NOMO-1 (cell line): ENCODE measurements at regions not wholly inside any gene's neighbourhood (a gene's known extent, or its start where the extent isn't known, plus 50 kb on each side); places are given as distances from the start of the nearest gene placed in this dataset.
A peak's percentile ranks its signal among the peaks of the same experiment; 100 is the strongest.
"Not testable (repeated sequence)": the region's sequence is repeated elsewhere in the genome, so short reads cannot be mapped to it uniquely, and the experiment has no call there.

ENCODE experiments used
- DNase-seq, 2 experiments: peaks; one replicate each; lab custom pipeline; 2025; ENCODE audit not compliant: unreplicated experiment in 2 of 2; lab: John Stamatoyannopoulos, UW

- not testable (repeated sequence) for DNase-seq
Measured at GRCh38 chr12:131311279-131311722, 357.6 kb downstream of the ADGRD1 start.

DNA sequence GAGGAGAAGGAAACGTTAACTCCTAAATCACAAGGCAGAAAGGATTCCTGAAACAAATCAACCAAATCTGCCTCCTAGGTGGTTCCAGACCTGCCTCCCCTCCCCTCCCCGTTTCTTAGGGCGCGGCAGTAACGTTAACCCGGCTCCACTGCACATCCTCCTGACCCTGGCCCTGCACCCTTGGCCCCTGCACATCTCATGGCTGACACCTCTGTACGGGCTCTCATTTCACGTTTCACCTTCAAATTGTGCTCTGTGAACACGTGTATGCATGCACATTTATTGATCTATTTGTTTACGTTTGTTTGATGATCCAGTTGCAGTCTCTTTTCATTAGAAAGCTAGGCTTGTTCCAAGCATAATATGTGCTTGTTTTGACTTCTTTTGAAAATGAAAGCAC, 358.1 kb downstream of the ADGRD1 start:
- DNase-seq, result no peak

DNA sequence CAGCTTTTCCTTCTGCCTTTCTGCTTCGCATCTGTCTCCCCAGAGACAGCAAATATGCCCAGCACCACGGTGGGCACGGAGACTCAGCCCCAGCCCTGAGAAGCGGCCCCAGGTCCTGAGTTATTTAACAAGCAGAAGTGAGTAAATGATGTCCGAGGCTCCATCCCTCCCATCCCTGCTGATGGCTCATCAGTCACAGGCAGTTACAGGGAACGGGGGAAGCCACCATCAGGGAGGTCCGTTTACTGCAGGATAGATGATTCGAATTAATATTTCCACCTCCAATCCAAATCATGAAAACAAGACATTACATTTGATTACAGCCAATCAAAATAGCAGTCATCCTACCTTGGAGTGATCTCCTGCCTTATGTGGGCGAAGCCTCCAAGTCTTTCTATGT, 358.7 kb downstream of the ADGRD1 start:
- not testable (repeated sequence) for DNase-seq

DNA sequence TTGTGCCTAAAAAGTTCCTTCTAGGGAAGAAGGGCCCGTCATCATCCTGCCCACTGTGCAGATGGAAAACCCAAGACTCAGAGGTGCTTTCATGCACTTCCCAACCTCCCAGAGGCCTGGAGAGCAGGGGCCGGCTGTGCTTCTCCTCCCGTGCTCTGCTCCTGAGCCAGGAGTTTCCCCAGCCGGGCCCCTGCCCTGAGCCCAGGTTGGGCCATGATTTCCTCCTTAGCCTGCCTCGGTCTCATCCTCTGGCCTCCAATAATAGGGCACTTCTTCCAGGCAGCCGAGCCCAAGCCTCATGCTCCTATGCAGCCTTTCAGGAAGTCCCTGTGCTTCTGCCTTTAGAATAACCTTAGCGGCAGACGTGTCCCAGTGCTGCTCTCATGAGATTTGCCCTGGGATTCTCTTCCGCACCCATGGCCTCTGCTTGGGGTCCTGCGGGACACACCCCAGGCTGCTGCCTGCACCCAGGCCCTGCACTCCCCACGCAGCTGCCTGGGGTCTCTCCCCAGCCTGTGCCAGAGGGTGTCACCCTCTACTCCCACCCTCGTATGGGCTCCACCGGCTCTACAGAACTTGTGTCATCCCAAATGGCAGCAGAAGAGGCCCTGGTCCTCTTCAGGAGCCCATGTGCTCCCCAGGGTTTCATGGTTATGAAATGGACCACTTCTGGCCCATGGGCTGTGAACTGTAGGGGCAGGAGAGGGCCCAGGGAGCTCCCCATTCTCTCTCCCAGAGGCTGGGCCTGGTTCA, 359.3 kb downstream of the ADGRD1 start:
- no peak for DNase-seq

GRCh38 chr12:131313635-131314034, 359.9 kb downstream of the ADGRD1 start:
- DNase-seq, result no peak

- DNase-seq, result no peak
Measured at GRCh38 chr12:131314524-131315090, 360.9 kb downstream of the ADGRD1 start.

- no peak for DNase-seq
Measured at GRCh38 chr12:131315601-131316000, 361.9 kb downstream of the ADGRD1 start.

DNA sequence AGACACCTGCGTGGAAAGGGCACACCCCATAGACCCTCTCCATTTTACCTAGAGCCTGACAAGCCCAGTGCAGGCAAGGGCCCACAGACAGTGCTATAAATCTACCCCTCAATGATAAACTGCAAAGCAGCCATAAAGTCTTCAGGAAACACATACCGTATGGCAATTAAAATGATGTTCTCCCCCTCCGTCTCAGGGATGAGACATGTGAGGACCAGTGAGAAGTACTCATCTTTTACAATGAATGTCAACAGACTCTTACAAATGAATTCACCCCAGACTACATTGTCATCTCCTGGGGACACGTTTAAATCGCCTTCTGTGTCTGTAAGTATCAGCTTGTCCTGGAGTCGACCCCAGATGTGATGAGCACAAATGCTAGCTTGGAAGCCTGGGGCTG, 362.7 kb downstream of the ADGRD1 start:
- DNase-seq, result no peak

GRCh38 chr12:131318045-131318685, 364.5 kb downstream of the ADGRD1 start:
- no peak for DNase-seq

DNA sequence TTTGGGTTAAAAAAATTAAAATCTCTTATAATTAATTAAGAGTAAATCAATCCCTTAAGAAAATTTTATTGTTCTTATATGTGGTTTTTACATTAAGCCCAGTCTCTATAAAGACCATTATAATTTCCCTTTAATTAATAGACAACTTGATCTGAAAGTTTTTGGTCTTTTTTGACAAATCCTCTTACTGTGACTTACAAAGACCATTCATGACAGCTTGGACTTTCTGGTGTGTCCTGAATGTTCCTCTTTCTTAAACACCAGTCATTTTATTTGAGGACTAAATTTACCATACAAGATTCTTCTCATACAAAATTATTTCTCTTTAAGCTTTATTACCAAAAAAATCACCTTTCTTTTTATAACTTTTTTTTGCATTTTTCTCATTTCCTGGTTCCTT, 368.3 kb downstream of the ADGRD1 start:
- no peak for DNase-seq

DNA sequence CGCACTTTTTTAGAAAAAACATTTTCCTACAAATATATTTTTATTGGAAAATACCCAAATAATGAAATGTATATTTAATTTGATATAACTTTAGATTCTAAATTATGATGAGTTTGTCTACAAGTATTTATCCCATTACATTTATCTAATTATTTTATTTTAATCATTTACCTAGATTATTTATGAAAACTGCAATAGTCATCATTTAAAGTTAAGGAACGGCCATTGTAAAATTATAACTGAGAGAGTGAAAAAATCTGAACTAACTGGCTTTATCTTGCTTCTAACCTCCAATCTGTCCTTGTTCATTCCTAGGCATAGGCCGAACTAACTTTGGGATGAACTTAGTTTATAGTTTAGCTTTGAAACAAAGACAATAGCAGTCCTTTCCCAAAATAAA, 368.8 kb downstream of the ADGRD1 start:
- not testable (repeated sequence) for DNase-seq

DNA sequence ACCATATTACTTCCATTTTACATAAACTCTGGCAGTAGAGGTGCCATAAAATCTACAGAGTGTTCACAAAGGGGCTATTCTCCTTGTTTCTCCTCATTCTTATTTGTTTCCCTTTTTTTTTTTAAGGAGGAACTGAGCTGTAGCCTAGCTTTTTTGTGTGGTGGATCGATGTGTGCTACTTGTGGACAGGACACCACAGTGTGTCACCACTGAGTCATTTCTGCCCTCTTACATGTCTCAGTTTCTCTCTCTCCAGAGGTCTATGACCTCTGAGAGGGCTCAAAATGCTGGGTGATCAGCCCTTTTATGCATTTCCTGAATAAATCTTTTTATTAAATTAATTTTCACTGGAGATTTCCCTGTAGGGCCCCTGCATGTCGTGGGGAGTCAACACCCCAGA, 370.2 kb downstream of the ADGRD1 start:
- no peak for DNase-seq

DNA sequence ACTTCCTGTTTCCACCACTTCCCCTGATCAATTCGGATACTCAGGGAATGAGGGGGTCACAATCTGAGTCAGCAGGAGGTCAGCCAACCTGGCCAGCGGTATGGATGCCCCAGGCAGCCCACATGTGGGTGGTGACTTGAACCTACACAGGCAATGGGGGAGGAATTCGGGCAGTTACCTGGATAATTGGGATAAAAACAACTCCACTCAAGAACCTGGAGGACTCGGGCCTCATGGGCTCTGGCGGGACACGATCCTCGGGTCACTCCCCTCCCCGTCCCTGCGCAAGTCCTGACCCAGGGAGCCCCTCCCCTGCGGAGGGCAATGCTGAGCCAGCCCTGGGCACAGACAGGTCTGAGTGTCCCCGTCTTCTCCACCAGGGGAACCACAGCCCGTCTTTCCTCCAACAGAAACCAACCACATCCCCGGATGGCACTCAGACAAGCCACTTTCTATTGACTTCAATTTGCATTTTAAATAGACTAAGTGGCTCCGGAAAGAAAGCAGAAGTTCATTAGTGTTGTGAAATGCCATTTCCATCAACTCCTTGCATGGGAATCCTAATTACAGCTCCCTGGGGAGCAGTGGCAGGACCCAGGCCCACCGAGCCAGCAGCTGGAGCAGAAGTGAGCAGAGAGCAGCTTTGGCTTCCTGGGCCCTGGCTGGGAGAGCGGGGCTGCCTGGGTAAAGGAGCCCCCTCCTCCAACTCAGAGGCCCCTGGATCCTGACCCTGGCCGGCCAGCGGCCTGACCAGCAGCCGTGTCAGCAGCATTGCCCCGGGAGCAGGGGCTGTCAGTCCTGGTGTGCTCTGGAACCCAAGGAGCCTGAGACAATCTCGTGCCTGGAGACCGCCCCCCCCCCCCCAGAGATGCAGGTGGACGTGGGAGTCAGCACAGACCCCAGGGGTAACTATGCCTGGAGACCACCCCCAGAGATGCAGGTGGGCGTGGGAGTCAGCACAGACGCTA, 374.1 kb downstream of the ADGRD1 start:
- peak; percentile 59 to 82 for DNase-seq

DNA sequence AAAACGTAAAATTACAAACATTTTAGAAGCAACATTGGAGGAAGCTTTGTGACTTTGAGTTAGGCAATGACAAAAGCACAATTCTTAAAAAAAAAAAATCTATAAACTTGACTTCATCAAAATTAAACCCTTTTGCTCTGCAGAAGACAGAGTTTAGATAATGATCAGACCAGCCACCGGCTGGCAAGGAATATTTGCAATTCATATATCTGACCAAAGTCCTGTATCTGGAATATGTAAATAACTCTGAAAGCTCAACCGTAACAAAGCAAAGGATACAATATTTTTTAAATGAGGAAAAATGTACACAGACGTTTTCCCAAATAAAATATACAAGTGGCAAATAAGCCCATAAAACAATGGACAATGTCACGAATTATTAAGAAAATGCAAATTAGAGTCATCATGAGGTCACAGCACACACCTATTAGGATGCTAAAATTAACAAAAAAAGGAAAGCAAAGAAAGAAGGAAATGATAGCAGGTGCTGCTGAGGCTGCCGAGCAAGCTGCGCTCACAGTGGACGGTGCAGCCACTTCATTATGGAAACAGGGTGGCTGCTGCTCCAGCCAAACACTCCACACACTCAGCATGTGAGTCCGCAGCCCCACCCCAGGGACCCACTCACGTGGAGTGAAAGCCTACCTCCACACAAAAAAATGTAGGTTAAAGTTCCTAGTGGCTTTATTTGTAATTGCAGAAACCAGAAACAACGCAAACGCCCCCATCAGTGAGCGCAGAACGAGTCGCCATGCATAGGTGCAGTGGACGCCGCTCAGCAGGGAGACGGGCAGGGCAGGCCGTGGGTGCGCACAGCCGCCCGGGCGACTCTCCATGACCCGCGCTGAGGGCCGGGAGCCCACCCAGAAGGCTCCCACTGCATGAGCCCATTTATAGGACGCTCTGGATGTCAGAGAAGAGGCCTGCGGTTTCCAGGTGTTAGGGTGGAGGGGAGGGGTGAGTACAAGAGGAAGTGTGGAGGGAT, 375.4 kb downstream of the ADGRD1 start:
- DNase-seq, result not testable (repeated sequence)

DNA sequence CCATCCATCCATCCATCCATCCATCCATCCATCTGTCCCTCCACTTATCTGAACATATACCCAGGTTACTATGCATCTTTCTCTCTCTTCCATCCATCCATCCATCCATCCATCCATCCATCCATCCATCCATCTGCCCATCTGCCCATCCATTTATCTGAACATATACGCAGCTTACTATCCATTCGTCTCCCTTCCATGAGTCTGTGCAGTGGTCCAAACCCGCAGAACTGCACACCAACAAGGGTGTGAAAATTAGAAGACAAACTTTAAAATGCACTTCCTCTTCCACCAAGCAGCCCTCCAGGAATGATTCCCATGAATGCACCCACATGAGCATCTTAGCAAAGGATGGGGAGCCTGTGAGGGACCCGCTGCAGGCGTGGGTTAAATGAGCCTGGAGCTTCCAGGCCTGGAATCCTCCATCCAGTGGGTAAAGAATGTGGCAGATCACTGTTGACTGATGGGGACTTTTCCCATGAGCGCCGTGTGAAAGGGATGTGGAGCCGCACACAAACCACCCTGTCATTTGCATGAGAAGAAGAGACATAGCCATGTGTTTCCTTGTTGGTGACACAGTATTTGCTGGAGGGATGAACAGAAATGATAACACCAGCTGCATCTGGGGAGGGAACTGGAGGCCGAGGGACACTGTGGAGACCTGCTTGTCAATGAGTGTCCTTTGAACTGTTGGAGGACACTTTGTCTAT, 376.6 kb downstream of the ADGRD1 start:
- no peak for DNase-seq

- DNase-seq, result no peak
Measured at GRCh38 chr12:131331148-131331750, 377.5 kb downstream of the ADGRD1 start.

DNA sequence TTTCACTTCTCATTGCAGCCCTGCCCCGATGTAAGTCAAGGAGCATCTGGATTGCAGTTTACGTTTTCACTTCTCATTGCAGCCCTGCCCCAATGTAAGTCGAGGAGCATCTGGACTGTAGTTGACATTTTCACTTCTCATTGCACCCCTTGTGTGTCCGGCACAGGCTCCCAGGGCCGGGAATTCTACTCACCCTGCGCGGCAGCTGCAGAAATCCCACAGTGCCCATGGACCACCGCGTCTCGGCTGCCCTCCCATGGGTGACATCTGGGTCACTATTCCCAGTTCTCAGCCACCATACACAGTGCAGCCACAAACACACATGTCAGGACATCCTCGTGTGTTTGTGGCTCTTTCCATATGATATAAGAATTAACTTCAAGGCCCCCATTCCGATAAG, 378.5 kb downstream of the ADGRD1 start:
- DNase-seq, result no peak

- DNase-seq, result no peak
Measured at GRCh38 chr12:131333136-131333535, 377.8 kb upstream of the SFSWAP start.
